Panc1 (cell line): ENCODE measurements at regions not wholly inside any gene's neighbourhood (a gene's known extent, or its start where the extent isn't known, plus 50 kb on each side); places are given as distances from the start of the nearest gene placed in this dataset.

Experiments used
- ATAC-seq: fragments of 200-7000 bp; cut with Tn5 transposase; 2 replicates; pipeline ENCODE4 v1.9.1; 2020; ENCODE audit warnings: mild to moderate bottlenecking, moderate library complexity
- BruUV-seq: library from RNA; stranded (reverse); fragments of 400-500 nt; replicated peaks from 2 replicates; lab custom pipeline; 2021; lab: Mats Ljungman, UMichigan
- CTCF ChIA-PET: fragments of 300-600 bp; sonication (Branson Sonifier 250); formaldehyde crosslinking; loops from one replicate; lab custom pipeline; 2022; ENCODE audit warnings: antibody characterized with exemption; lab: Charles Lee
- POLR2A ChIA-PET: fragments of 300-600 bp; sonication (Branson Sonifier 250); formaldehyde crosslinking; loops from one replicate; lab custom pipeline; 2022; ENCODE audit warnings: antibody characterized with exemption; lab: Charles Lee
- DNase-seq: peaks from one replicate; pipeline ENCODE4 v3.0.0-alpha.2; 2010; ENCODE audit warnings: low read depth, low spot score
- H3K27ac ChIP-seq: 2 replicates; pipeline ENCODE4 v1.5.1; 2011; ENCODE audit warnings: mild to moderate bottlenecking, low read length, inconsistent platforms
- H3K27me3 ChIP-seq: fragments of 200-500 bp; sonication (Bioruptor generic); 2 replicates; pipeline ENCODE4 v1.6.0; 2014; ENCODE audit warnings: low read length, inconsistent platforms; ENCODE audit not compliant: control insufficient read depth, insufficient read depth
- H3K36me3 ChIP-seq: fragments of 200-500 bp; sonication (Bioruptor generic); 2 replicates; pipeline ENCODE4 v1.5.1; 2014; ENCODE audit warnings: inconsistent platforms, mild to moderate bottlenecking, low read length, moderate library complexity; ENCODE audit not compliant: control insufficient read depth, insufficient read depth
- H3K4me1 ChIP-seq: 2 replicates; pipeline ENCODE4 v1.5.1; 2011; ENCODE audit warnings: inconsistent platforms, mild to moderate bottlenecking, low read length, moderate library complexity; ENCODE audit not compliant: control insufficient read depth, insufficient read depth
- H3K4me3 ChIP-seq, 2 experiments: 2 replicates each; pipeline ENCODE4 v1.5.1; 2011 to 2012; ENCODE audit warnings: low read depth in 2 of 2, low read length in 2 of 2, mild to moderate bottlenecking in 2 of 2, inconsistent platforms in 1 of 2, moderate library complexity in 1 of 2
- H3K9me3 ChIP-seq: fragments of 200-500 bp; sonication (Bioruptor generic); 2 replicates; pipeline ENCODE4 v1.5.1; 2014; ENCODE audit warnings: low read depth, mild to moderate bottlenecking, inconsistent platforms, low read length, moderate library complexity; ENCODE audit not compliant: control insufficient read depth, insufficient read depth
- CTCF ChIP-seq: fragments of 450-650 bp; IDR thresholded peaks from 2 replicates; pipeline ENCODE4 v1.5.1; 2017; ENCODE audit warnings: mild to moderate bottlenecking
- POLR2AphosphoS5 ChIP-seq: IDR thresholded peaks from 2 replicates; pipeline ENCODE4 v1.6.1; 2012; ENCODE audit warnings: mild to moderate bottlenecking, low read depth, low read length, moderate library complexity
- REST ChIP-seq, 2 experiments: IDR thresholded peaks; 2 replicates each; pipeline ENCODE4 v1.6.1; 2011 to 2012; ENCODE audit warnings: low read depth in 2 of 2, control low read depth in 1 of 2, low read length in 1 of 2, mild to moderate bottlenecking in 1 of 2, moderate library complexity in 1 of 2; ENCODE audit not compliant: insufficient read depth in 1 of 2
- SIN3A ChIP-seq: IDR thresholded peaks from 2 replicates; pipeline ENCODE4 v1.6.1; 2012; ENCODE audit warnings: low read depth, mild to moderate bottlenecking, low read length, moderate library complexity, borderline replicate concordance; ENCODE audit not compliant: insufficient read depth
- TCF7L2 ChIP-seq: IDR thresholded peaks from 2 replicates; pipeline ENCODE4 v1.6.1; 2011; ENCODE audit warnings: mild to moderate bottlenecking, low read depth, low read length, inconsistent platforms
- in situ Hi-C: cut with HindIII; loops from 2 replicates; pipeline ENCODE4 v1.10.0; 2016; ENCODE audit warnings: low sequenced_read_pairs, low pct_unique_long_range_greater_than_20kb
- intact Hi-C: fragments of 100-400 bp; cut with micrococcal nuclease; formaldehyde crosslinking; loops from one replicate; pipeline ENCODE4 v1.10.0; 2022; ENCODE audit not compliant: unreplicated experiment

GRCh38 chr17:68172461-68172954, 75.3 kb upstream of the AMZ2 start:
- no TSS peak for BruUV-seq
- intact Hi-C loops (loop anchor here (10.0 kb wide), 1 partner anchor 292 kb away; no protein-coding TSS in a partner anchor), in situ Hi-C loops (no loop called here)
- ChIA-PET POLR2A (no interaction called here), CTCF (interaction anchor here (0.6 to 1.5 kb wide), 3 partner anchors 9 to 34 kb away, joined by 3 to 7 read pairs (median 5); no protein-coding TSS in a partner anchor)
- H3K4me3 ChIP-seq, result no peak overlapping the region
- H3K27me3 ChIP-seq, result no peaks in the 10 kb centered on the region
- H3K36me3 ChIP-seq, result no peaks in the 10 kb centered on the region
- ATAC-seq (peak; percentile 91; the same call in 1 of the 2 replicates), DNase-seq (peak; percentile 46)
- no peaks in the 10 kb centered on the region for H3K9me3 ChIP-seq
- no peaks in the 10 kb centered on the region for H3K4me1 ChIP-seq
- TF ChIP-seq REST (IDR thresholded peaks at IDR 0.05; ENCODE audit: insufficient read depth in 1 of 2, low read depth in 2 of 2, low read length in 1 of 2) (no peak), CTCF (peak; percentile 97)
- no peak overlapping the region for H3K27ac ChIP-seq

GRCh38 chr17:68175416-68175815, 72.4 kb upstream of the AMZ2 start:
- CTCF ChIA-PET, result no interaction called here
- POLR2A ChIA-PET, result no interaction called here
- Histone ChIP-seq H3K9me3 (no peaks in the 10 kb centered on the region), H3K4me1 (no peaks in the 10 kb centered on the region), H3K36me3 (no peaks in the 10 kb centered on the region), H3K27ac (no peak overlapping the region), H3K27me3 (no peaks in the 10 kb centered on the region), H3K4me3 (no peak overlapping the region)
- ATAC-seq (no peak), DNase-seq (no peak)
- BruUV-seq, result no TSS peak
- TF ChIP-seq TCF7L2 (no peak), REST (IDR thresholded peaks at IDR 0.05; ENCODE audit: insufficient read depth in 1 of 2, low read depth in 2 of 2, low read length in 1 of 2) (no peak), POLR2AphosphoS5 (no peak), CTCF (no peak), SIN3A (no peak)
- in situ Hi-C loops (no loop called here), intact Hi-C loops (loop anchor here (10.0 kb wide), 1 partner anchor 289 kb away; no protein-coding TSS in a partner anchor)
